SK-N-SH (cell line): ENCODE measurements at regions not wholly inside any gene's neighbourhood (a gene's known extent, or its start where the extent isn't known, plus 50 kb on each side); places are given as distances from the start of the nearest gene placed in this dataset.

Experiments used
- CTCF ChIP-seq: fragments of 200-600 bp; sonication (generic); IDR thresholded peaks from 2 replicates; pipeline ENCODE4 v1.6.1; 2017; ENCODE audit warnings: antibody characterized with exemption, mild to moderate bottlenecking, moderate library complexity
- ELF1 ChIP-seq: IDR thresholded peaks from 2 replicates; pipeline ENCODE4 v1.4.0; 2012
- GABPA ChIP-seq: IDR thresholded peaks from 2 replicates; pipeline ENCODE4 v1.4.0; 2012; ENCODE audit warnings: low read depth, mild to moderate bottlenecking
- TAF1 ChIP-seq: IDR thresholded peaks from 2 replicates; pipeline ENCODE4 v1.6.1; 2012; ENCODE audit warnings: low read depth, mild to moderate bottlenecking, low read length, moderate library complexity, borderline replicate concordance

GRCh38 chr12:111230649-111231048 lies 138.2 kb downstream of the PHETA1 start:
- TF ChIP-seq CTCF: no peak
- TF ChIP-seq ELF1: no peak
- no peak for TF ChIP-seq GABPA
- TF ChIP-seq TAF1: no peak
